Adrenal gland (tissue), 5 donors: ENCODE measurements at regions not wholly inside any gene's neighbourhood (a gene's known extent, or its start where the extent isn't known, plus 50 kb on each side); places are given as distances from the start of the nearest gene placed in this dataset.

Source experiments
- POLR2A ChIP-seq, 2 donors: fragments of 450-650 bp; IDR thresholded peaks; one replicate each; pipeline ENCODE4 v1.6.1; 2017; ENCODE audit warnings: antibody characterized with exemption in 2 of 2, mild to moderate bottlenecking in 2 of 2, moderate library complexity in 1 of 2
- TF ChIP-seq, protein P1 (sequence below), 6 experiments: fragments of 450-650 bp in 4 of 6; fragments of 200-600 bp in 2 of 6; sonication (generic) in 1 of 6; IDR thresholded peaks; 1 replicate in 5 of 6; 2 replicates in 1 of 6; pipeline versions ENCODE4 v1.5.1 to v1.8.0; 2016 to 2021; ENCODE audit warnings: antibody characterized with exemption in 6 of 6, mild to moderate bottlenecking in 2 of 6, moderate library complexity in 1 of 6
- donor health status: DM: no; HTN: no; CAD: no.

DNA sequence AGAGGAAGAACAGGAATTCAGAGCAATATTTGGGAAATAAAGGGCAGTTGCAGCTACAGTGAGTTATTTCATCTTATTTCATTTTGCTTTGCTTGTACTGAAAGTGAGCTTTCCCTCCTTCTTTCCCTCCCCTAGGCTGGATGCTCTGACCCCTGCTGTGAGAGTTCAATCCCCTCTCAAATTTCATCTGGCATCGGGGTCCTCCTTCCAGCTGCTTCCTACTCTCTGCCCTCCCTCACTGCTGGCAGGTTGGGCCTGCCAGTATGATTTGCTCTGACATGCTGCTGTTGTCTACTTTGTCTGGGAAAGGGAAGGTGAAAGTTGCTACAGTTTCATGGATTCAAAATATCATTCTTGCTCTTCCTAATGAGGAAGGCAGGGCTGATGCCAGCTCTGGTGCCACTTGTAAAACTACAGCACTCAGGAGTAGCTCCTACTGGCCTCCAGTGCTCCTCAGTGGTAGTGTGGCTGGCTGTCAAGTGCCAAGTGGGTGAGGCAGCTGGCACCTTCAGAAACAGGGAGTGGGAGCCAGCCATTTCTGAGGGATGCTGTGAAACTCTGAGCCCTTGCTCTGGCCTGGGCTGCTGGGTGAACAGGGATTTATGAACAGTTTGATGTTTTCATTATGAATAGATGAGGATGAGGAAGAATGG lies 408.6 kb downstream of the HAPSTR1 start:
- TF ChIP-seq POLR2A (IDR thresholded peaks at IDR 0.05) = no peak
- TF ChIP-seq, protein P1, sequence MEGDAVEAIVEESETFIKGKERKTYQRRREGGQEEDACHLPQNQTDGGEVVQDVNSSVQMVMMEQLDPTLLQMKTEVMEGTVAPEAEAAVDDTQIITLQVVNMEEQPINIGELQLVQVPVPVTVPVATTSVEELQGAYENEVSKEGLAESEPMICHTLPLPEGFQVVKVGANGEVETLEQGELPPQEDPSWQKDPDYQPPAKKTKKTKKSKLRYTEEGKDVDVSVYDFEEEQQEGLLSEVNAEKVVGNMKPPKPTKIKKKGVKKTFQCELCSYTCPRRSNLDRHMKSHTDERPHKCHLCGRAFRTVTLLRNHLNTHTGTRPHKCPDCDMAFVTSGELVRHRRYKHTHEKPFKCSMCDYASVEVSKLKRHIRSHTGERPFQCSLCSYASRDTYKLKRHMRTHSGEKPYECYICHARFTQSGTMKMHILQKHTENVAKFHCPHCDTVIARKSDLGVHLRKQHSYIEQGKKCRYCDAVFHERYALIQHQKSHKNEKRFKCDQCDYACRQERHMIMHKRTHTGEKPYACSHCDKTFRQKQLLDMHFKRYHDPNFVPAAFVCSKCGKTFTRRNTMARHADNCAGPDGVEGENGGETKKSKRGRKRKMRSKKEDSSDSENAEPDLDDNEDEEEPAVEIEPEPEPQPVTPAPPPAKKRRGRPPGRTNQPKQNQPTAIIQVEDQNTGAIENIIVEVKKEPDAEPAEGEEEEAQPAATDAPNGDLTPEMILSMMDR (IDR thresholded peaks at IDR 0.05) = no peak
